Endodermal cell (in vitro differentiated cells): ENCODE measurements at regions not wholly inside any gene's neighbourhood (a gene's known extent, or its start where the extent isn't known, plus 50 kb on each side); places are given as distances from the start of the nearest gene placed in this dataset.
"Not testable (repeated sequence)": the region's sequence is repeated elsewhere in the genome, so short reads cannot be mapped to it uniquely, and the experiment has no call there.

Source experiments
- DNase-seq: peaks from one replicate; pipeline ENCODE4 v3.0.0-alpha.2; 2017
- H3K27ac ChIP-seq: 2 replicates; pipeline ENCODE4 v1.5.1; 2013; ENCODE audit warnings: mild to moderate bottlenecking, low read depth, low read length, moderate library complexity
- H3K27me3 ChIP-seq: 2 replicates; pipeline ENCODE4 v1.6.1; 2013; ENCODE audit warnings: mild to moderate bottlenecking, low read length, moderate library complexity; ENCODE audit not compliant: insufficient read depth, control insufficient read depth, poor library complexity, severe bottlenecking
- H3K36me3 ChIP-seq: 2 replicates; pipeline ENCODE4 v1.7.0; 2013; ENCODE audit warnings: mild to moderate bottlenecking, low read length, moderate library complexity; ENCODE audit not compliant: control insufficient read depth, insufficient read depth
- H3K4me1 ChIP-seq: one replicate; pipeline ENCODE4 v1.7.0; 2013; ENCODE audit warnings: low read length; ENCODE audit not compliant: control insufficient read depth, insufficient read depth
- H3K4me3 ChIP-seq: 2 replicates; pipeline ENCODE4 v1.5.1; 2013; ENCODE audit warnings: mild to moderate bottlenecking, low read length, moderate library complexity
- H3K9ac ChIP-seq: 2 replicates; pipeline ENCODE4 v1.6.1; 2013; ENCODE audit warnings: mild to moderate bottlenecking, low read length, moderate library complexity; ENCODE audit not compliant: poor library complexity, severe bottlenecking; ENCODE audit errors: extremely low read depth
- H3K9me3 ChIP-seq: 2 replicates; pipeline ENCODE4 v1.6.1; 2013; ENCODE audit warnings: mild to moderate bottlenecking, low read length, moderate library complexity; ENCODE audit not compliant: control insufficient read depth
- H3K27ac Mint-ChIP-seq: 2 replicates; pipeline ENCODE4 v1.8.0; 2020; ENCODE audit warnings: mixed read lengths
- H3K27me3 Mint-ChIP-seq: 2 replicates; pipeline ENCODE4 v1.8.0; 2021; ENCODE audit warnings: mild to moderate bottlenecking, mixed read lengths; ENCODE audit not compliant: insufficient read depth
- H3K36me3 Mint-ChIP-seq: 2 replicates; pipeline ENCODE4 v1.8.0; 2020; ENCODE audit warnings: low read depth, mixed read lengths
- H3K4me1 Mint-ChIP-seq: 2 replicates; pipeline ENCODE4 v1.8.0; 2020; ENCODE audit warnings: mixed read lengths
- H3K4me3 Mint-ChIP-seq: 2 replicates; pipeline ENCODE4 v1.8.0; 2020; ENCODE audit warnings: mild to moderate bottlenecking, moderate library complexity, mixed read lengths
- H3K9me3 Mint-ChIP-seq: 2 replicates; pipeline ENCODE4 v1.8.0; 2020; ENCODE audit warnings: mild to moderate bottlenecking, mixed read lengths
- WGBS, 2 experiments: methylation state at CpG; one replicate each; pipeline versions ENCODE4 v1.1.5 to v1.1.7; 2013; ENCODE audit warnings: missing lambda C conversion rate in 2 of 2, mixed read lengths in 1 of 2; ENCODE audit not compliant: insufficient coverage in 1 of 2, insufficient read length in 1 of 2; 5-methylcytosine and 5-hydroxymethylcytosine counted together
- TF ChIP-seq, protein P1 (sequence below): fragments of 200-600 bp; sonication (generic); conservative IDR thresholded peaks from 2 replicates; pipeline ENCODE4 v1.5.0; 2021; ENCODE audit warnings: antibody characterized with exemption, mild to moderate bottlenecking

DNA sequence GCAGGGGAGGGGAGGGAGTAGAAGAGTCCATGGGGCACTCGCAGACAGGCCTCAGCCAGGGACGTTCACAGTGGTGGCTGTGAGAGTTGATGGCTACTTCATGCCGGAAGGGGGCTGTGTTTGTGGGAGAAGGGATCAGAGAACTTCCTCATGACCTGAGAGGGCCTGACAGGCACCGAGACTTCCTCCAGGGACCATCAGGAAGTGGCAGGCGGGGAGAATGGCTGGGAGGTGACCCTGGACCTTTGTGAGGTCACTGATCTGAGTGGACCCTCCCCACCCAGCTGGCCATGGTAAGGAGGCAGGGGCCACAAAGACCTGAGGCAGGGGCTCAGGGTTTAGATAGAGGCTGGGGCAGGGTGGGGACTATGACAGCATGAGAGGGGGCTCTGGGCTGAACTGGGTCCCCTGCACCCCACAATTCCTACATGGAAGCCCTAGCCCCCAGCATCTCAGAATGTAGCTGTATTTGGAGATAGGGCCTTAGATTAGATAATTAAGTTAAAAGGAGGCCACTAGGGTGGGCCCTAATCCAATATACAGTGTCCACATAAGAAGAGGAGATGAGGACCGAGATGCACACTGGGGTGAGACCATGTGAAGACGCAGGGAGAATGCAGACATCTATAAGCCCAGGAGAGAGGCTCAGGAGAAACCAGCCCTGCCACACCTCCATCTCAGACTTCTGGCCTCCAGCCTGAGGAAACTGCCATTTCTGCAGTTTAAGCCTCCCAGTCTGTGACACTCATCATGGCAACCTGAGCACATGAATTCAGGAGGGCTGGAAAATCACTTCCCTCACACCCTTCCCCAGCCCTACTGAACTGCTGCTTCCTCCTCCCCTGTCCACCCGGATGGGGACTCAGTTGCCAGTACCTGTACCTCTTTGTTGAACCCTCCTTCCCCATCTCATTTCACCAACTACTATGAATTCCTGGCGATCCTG is 273.9 kb upstream of the ZNF32 start:
- Histone ChIP-seq H3K27ac (no peak overlapping the region), H3K4me3 (no peak overlapping the region), H3K9me3 (peaks cover 5% of the 10 kb centered on the region), H3K4me1 (no peaks in the 10 kb centered on the region), H3K9ac (no peak overlapping the region), H3K27me3 (no peaks in the 10 kb centered on the region), H3K36me3 (no peaks in the 10 kb centered on the region)
- 86 to 89% methylated on average over 5 to 9 of the region's 9 CpGs for WGBS, 2 experiments
- DNase-seq, result peak; percentile 32
- Mint-ChIP-seq H3K9me3 (peaks cover 33% of the 10 kb centered on the region), H3K4me3 (no peak overlapping the region), H3K36me3 (no peaks in the 10 kb centered on the region), H3K4me1 (no peaks in the 10 kb centered on the region), H3K27ac (no peak overlapping the region), H3K27me3 (peaks cover 4% of the 10 kb centered on the region)
- TF ChIP-seq, protein P1, sequence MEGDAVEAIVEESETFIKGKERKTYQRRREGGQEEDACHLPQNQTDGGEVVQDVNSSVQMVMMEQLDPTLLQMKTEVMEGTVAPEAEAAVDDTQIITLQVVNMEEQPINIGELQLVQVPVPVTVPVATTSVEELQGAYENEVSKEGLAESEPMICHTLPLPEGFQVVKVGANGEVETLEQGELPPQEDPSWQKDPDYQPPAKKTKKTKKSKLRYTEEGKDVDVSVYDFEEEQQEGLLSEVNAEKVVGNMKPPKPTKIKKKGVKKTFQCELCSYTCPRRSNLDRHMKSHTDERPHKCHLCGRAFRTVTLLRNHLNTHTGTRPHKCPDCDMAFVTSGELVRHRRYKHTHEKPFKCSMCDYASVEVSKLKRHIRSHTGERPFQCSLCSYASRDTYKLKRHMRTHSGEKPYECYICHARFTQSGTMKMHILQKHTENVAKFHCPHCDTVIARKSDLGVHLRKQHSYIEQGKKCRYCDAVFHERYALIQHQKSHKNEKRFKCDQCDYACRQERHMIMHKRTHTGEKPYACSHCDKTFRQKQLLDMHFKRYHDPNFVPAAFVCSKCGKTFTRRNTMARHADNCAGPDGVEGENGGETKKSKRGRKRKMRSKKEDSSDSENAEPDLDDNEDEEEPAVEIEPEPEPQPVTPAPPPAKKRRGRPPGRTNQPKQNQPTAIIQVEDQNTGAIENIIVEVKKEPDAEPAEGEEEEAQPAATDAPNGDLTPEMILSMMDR, result no peak

- TF ChIP-seq, protein P1, result no peak
- Histone ChIP-seq H3K27ac (no peak overlapping the region), H3K9me3 (peaks cover 5% of the 10 kb centered on the region), H3K4me1 (no peaks in the 10 kb centered on the region), H3K36me3 (no peaks in the 10 kb centered on the region), H3K9ac (no peak overlapping the region), H3K4me3 (no peak overlapping the region), H3K27me3 (no peaks in the 10 kb centered on the region)
- Mint-ChIP-seq H3K4me1 (no peaks in the 10 kb centered on the region), H3K27me3 (peaks cover 4% of the 10 kb centered on the region), H3K9me3 (peaks cover 33% of the 10 kb centered on the region), H3K36me3 (no peaks in the 10 kb centered on the region), H3K27ac (no peak overlapping the region), H3K4me3 (no peak overlapping the region)
- DNase-seq, result peak; percentile 35
- WGBS, 2 experiments, result 95 to 100% methylated on average over 2 to 9 of the region's 9 CpGs
Measured at GRCh38 chr10:43921881-43922280, 273.2 kb upstream of the ZNF32 start.

GRCh38 chr10:43921478-43921877 is 272.8 kb upstream of the ZNF32 start:
- peaks cover 5% of the 10 kb centered on the region for H3K9me3 ChIP-seq
- H3K36me3 Mint-ChIP-seq, result no peaks in the 10 kb centered on the region
- WGBS, 2 experiments, result 91 to 100% methylated on average over 3 to 6 of the region's 6 CpGs
- H3K27ac Mint-ChIP-seq, result no peak overlapping the region
- H3K27me3 Mint-ChIP-seq, result peaks cover 4% of the 10 kb centered on the region
- H3K4me3 ChIP-seq, result no peak overlapping the region
- TF ChIP-seq, protein P1, result no peak
- no peak overlapping the region for H3K4me3 Mint-ChIP-seq
- H3K36me3 ChIP-seq, result no peaks in the 10 kb centered on the region
- no peak overlapping the region for H3K9ac ChIP-seq
- peaks cover 36% of the 10 kb centered on the region for H3K9me3 Mint-ChIP-seq
- no peaks in the 10 kb centered on the region for H3K4me1 ChIP-seq
- no peaks in the 10 kb centered on the region for H3K4me1 Mint-ChIP-seq
- H3K27me3 ChIP-seq, result no peaks in the 10 kb centered on the region
- H3K27ac ChIP-seq, result no peak overlapping the region
- DNase-seq, result no peak

- not testable (repeated sequence) for H3K4me3 Mint-ChIP-seq
- 86% methylated on average over 8 to 12 of the region's 12 CpGs for WGBS, 2 experiments
Measured at GRCh38 chr10:43920236-43920758, 271.6 kb upstream of the ZNF32 start.

More at GRCh38 chr10:43920236-43920758, 271.6 kb upstream of the ZNF32 start:
- peak; percentile 25 for DNase-seq
- H3K4me3 ChIP-seq, H3K4me1 ChIP-seq, H3K27me3 ChIP-seq, H3K36me3 Mint-ChIP-seq, H3K27me3 Mint-ChIP-seq, H3K9me3 ChIP-seq, H3K36me3 ChIP-seq, H3K9ac ChIP-seq, H3K27ac ChIP-seq, H3K4me1 Mint-ChIP-seq, H3K27ac Mint-ChIP-seq: not testable (repeated sequence)
- H3K9me3 Mint-ChIP-seq, result peaks cover 41% of the 10 kb centered on the region
